ENCODE measurements at regions not wholly inside any gene's neighbourhood (a gene's known extent, or its start where the extent isn't known, plus 50 kb on each side); places are given as distances from the start of the nearest gene placed in this dataset.
"Not testable (repeated sequence)": the region's sequence is repeated elsewhere in the genome, so short reads cannot be mapped to it uniquely, and the experiment has no call there.

DNA sequence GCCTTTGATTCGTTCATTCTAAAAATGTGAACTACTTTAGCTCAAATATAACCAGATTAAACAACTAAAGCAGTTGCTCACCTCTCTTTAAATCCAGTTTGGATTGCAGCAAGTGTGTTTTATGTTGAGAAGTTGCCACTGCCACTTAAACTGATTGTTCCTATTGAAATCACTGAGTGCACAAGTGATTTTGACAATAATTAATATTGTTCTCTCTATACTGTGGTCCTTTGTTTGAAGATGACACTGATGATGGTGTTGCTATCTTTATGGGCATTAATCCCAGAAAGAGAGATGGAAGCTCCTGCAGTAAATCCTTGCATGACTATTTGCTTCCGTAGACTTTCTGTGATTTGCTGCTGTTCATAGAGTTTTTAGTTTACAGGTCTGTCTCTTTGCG is 251.4 kb upstream of the ZEB2 start:
- no peak overlapping the region for H3K27ac ChIP-seq

DNA sequence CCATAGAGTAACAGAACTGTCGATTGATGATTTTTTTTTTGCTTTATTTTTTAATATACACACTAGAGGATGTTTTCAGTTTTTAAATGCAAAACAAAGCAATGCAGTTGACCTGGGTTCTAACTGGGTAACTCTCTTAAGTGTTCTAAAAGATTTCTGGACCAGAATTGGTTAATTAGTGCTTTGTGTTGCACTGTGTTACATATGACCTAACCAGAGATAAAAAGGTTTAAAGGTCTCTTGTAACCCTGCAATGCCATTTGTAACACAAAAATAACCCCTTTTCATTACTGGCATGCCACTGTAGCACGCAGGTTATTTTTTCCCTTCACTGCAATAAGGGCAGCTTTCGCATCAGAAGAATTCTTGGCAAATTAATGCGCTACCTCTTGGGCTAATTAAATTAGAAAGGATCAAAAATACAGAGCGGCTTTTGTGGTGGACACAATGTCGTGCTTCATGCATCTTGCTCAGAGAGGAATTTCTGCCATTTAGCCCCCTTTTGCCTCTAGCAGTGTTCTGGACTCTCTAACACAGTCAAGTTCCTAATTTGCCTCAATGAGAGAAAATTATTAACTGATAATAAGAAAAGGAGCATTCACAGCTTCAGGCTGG is 250.8 kb upstream of the ZEB2 start:
- CTCF ChIA-PET = no interaction called here
- POLR2A ChIA-PET (ENCODE audit: low non-redundant PET) = no interaction called here

More for the DNA sequence above, 251.4 kb upstream of the ZEB2 start:
- TF ChIP-seq, protein P1, sequence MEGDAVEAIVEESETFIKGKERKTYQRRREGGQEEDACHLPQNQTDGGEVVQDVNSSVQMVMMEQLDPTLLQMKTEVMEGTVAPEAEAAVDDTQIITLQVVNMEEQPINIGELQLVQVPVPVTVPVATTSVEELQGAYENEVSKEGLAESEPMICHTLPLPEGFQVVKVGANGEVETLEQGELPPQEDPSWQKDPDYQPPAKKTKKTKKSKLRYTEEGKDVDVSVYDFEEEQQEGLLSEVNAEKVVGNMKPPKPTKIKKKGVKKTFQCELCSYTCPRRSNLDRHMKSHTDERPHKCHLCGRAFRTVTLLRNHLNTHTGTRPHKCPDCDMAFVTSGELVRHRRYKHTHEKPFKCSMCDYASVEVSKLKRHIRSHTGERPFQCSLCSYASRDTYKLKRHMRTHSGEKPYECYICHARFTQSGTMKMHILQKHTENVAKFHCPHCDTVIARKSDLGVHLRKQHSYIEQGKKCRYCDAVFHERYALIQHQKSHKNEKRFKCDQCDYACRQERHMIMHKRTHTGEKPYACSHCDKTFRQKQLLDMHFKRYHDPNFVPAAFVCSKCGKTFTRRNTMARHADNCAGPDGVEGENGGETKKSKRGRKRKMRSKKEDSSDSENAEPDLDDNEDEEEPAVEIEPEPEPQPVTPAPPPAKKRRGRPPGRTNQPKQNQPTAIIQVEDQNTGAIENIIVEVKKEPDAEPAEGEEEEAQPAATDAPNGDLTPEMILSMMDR (conservative IDR thresholded peaks at IDR 0.05; ENCODE audit: low read depth) = no peak
- ChIA-PET CTCF (no interaction called here), POLR2A (ENCODE audit: low non-redundant PET) (no interaction called here)
- no peak for DNase-seq (ENCODE audit: low spot score)

DNA sequence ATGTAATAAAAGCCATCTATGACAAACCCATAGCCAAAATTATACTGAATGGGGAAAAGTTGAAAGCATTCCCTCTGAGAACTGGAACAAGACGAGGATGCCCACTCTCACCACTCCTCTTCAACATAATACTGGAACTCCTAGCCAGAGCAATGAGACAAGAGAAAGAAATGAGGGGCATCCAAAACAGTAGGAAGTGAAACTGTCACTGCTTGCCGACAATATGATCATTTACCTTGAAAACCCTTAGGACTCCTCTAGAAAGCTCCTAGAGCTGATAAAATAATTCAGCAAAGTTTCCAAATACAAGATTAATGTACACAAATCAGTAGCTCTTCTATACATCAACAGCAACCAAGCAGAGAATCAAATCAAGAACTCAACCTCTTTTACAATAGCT is 241.0 kb upstream of the ZEB2 start:
- DNase-seq (ENCODE audit: low spot score); CTCF ChIA-PET; H3K27ac ChIP-seq; POLR2A ChIA-PET (ENCODE audit: low non-redundant PET): not testable (repeated sequence)

More for the DNA sequence above, 250.8 kb upstream of the ZEB2 start:
- DNase-seq (ENCODE audit: low spot score) = no peak
- TF ChIP-seq, protein P1 (conservative IDR thresholded peaks at IDR 0.05; ENCODE audit: low read depth) = no peak
- H3K27ac ChIP-seq = no peak overlapping the region

DNA sequence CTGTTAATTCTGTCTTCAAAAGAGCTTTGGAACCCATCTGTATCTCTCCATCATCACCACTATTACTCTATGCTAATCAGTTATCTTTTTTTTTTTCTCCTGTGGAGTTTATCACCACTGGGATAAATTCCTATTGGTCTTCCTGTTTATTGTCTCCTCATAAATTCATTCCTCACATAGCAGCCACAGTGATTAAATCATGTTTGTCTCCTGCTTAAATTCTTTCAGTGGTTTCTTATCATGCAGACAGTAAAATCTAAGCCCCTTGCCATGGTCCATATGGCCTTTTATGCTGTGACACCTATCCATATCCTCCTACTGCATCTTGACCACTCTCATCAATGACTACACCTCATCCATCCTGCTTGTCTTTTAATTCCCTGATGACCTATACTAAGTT is 239.8 kb upstream of the ZEB2 start:
- TF ChIP-seq, protein P1 (conservative IDR thresholded peaks at IDR 0.05; ENCODE audit: low read depth) = no peak
- CTCF ChIA-PET = no interaction called here
- DNase-seq (ENCODE audit: low spot score) = no peak
- POLR2A ChIA-PET (ENCODE audit: low non-redundant PET) = no interaction called here
- no peak overlapping the region for H3K27ac ChIP-seq

DNA sequence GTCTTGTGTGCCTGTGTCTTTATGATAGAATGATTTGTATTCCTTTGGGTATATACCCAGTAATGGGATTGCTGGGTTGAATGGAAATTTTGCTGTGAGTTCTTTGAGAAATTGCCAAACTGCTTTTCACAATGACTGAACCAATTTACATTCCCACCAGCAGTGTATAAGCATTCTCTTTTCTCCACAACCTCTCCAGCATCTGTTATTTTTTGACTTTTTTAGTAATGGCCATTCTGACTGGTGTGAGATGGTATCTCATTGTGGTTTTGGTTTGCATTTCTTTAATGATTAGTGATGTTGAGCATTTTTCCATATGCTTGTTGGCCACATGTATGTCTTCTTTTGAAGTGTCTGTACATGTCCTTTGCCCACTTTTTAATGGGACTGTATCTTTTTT is 238.3 kb upstream of the ZEB2 start:
- CTCF ChIA-PET = interaction anchor here (0.7 kb wide), 1 partner anchor 14 kb away, joined by 6 read pairs; no protein-coding TSS in a partner anchor
- POLR2A ChIA-PET (ENCODE audit: low non-redundant PET); H3K27ac ChIP-seq; DNase-seq (ENCODE audit: low spot score): not testable (repeated sequence)

DNA sequence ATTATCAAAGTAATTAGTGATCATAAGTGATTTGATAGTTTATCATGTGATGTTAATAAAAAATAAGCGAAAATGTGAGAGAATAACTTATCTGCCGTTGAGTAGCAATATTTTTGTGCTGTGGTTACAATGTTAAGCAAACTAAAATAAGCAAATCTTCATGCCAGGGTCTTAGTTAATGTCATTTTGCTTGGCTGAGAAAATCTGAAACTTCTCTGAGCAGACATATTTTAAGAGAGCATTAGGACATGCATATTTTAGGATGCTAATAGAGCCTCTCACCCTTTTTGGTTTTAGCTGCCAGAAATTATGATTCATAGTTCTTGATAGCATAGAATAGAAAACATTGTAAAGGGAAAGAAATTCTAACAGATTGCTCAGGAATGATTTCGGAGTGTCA is 233.5 kb upstream of the ZEB2 start:
- ChIA-PET CTCF (interaction anchor here (0.6 to 0.7 kb wide), 2 partner anchors 63 to 85 kb away, joined by 3 read pairs; no protein-coding TSS in a partner anchor), POLR2A (ENCODE audit: low non-redundant PET) (no interaction called here)
- DNase-seq (ENCODE audit: low spot score) = no peak
- no peak overlapping the region for H3K27ac ChIP-seq
- TF ChIP-seq, protein P1 (conservative IDR thresholded peaks at IDR 0.05; ENCODE audit: low read depth) = no peak

DNA sequence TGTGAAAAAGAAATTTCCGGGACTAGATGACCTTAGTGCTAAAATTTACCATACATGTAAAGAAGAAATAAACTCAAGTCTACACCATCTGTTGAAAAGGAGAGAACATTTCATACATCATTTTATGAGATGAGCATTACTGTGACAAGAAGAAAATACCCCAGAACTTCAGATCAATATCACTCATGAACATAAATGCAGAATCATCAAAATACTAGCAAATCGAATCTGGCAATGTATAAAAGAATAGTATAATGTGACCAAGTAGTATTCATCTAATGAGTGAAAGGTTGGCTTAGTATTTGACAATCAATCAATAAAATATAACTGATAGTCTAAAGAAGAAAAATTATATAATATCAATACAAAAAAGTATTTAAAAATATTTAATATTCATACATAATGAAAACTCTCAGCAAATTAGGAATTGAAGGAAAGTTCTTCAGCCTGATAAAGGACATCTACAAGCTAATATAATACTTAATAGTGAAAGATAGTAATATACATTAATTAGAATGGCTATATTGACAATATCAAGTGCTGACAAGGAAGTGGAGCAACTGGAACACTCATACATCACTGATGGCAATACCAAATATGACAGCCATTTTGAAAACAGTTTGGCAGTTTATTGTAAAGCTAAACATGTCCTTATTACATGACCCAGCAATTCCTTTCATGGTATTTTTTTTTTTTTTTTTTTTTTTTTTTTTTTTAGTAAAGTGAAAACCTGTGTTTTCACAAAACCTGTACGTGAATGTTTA is 231.4 kb upstream of the ZEB2 start:
- POLR2A ChIA-PET (ENCODE audit: low non-redundant PET) = no interaction called here
- TF ChIP-seq, protein P1 (conservative IDR thresholded peaks at IDR 0.05; ENCODE audit: low read depth) = no peak
- CTCF ChIA-PET = no interaction called here
- DNase-seq (ENCODE audit: low spot score) = no peak
- H3K27ac ChIP-seq = no peak overlapping the region
